ENCODE measurements at regions not wholly inside any gene's neighbourhood (a gene's known extent, or its start where the extent isn't known, plus 50 kb on each side); places are given as distances from the start of the nearest gene placed in this dataset.

GRCh38 chr3:154987846-154988245 lies 92.3 kb upstream of the MME start:
- no peaks in the 10 kb centered on the region for H3K27me3 ChIP-seq
- DNase-seq (no peak), ATAC-seq (no peak)
- H3K27ac ChIP-seq: no peak overlapping the region
- peaks cover 0 to 11% (median 0%) of the 10 kb centered on the region in 11 donors for H3K9me3 ChIP-seq
- intact Hi-C loops (cut with DNase I): no loop called here
- H3K4me3 ChIP-seq: no peak overlapping the region
- 53 to 59% methylated on average over 1 of the region's 1 CpG for WGBS, 2 donors
- H3K4me1 ChIP-seq: no peaks in the 10 kb centered on the region
- no peaks in the 10 kb centered on the region for H3K36me3 ChIP-seq
- TF ChIP-seq CTCF (IDR thresholded peaks at IDR 0.05): no peak

DNA sequence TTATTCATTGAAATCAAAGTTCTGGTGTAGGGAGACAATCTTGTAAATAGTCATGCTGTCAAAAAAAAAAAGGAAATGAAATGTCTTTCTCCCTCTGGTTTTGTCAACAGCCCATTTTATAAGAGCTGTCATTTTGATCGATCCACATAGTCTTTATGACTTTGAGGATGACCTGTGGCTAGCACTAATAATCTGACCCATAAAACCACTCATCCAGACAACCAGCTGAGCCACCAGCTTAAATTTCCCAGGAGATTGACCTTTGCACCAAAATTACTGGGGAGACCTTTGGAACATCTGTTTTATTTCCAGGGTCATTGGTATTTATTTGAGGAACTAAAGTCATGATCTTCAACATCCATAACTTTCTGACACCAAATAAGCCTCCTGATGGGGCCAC lies 98.5 kb upstream of the MME start:
- H3K9me3 ChIP-seq: peaks cover 0 to 11% (median 0%) of the 10 kb centered on the region in 11 donors
- no peaks in the 10 kb centered on the region for H3K27me3 ChIP-seq
- peaks cover 0 to 3% (median 0%) of the 10 kb centered on the region in 9 donors for H3K4me1 ChIP-seq
- H3K4me3 ChIP-seq: no peak overlapping the region
- no peak overlapping the region for H3K27ac ChIP-seq
- no peak for TF ChIP-seq CTCF (IDR thresholded peaks at IDR 0.05)
- WGBS, 2 donors: 74 to 95% methylated on average over 1 of the region's 1 CpG
- no peaks in the 10 kb centered on the region for H3K36me3 ChIP-seq
- ATAC-seq (no peak), DNase-seq (no peak)
- intact Hi-C loops (cut with DNase I): no loop called here

- no peak overlapping the region for H3K27ac ChIP-seq
- no peak overlapping the region for H3K4me3 ChIP-seq
- DNase-seq: no peak
- no peak for ATAC-seq
- H3K4me1 ChIP-seq: peaks cover 0 to 3% (median 0%) of the 10 kb centered on the region in 9 donors
- H3K9me3 ChIP-seq: peaks cover 0 to 10% (median 0%) of the 10 kb centered on the region in 11 donors
- no peaks in the 10 kb centered on the region for H3K36me3 ChIP-seq
- intact Hi-C loops (cut with DNase I): no loop called here
- H3K27me3 ChIP-seq: no peaks in the 10 kb centered on the region
- no peak for TF ChIP-seq CTCF (IDR thresholded peaks at IDR 0.05)
Measured at GRCh38 chr3:154981201-154981600, 98.9 kb upstream of the MME start.

- TF ChIP-seq CTCF (IDR thresholded peaks at IDR 0.05): no peak
- ATAC-seq (no peak), DNase-seq (no peak)
- Histone ChIP-seq H3K4me1 (peaks cover 0 to 3% (median 0%) of the 10 kb centered on the region in 9 donors), H3K27ac (no peak overlapping the region), H3K36me3 (no peaks in the 10 kb centered on the region), H3K4me3 (no peak overlapping the region), H3K27me3 (no peaks in the 10 kb centered on the region), H3K9me3 (no peaks in the 10 kb centered on the region)
- intact Hi-C loops (cut with DNase I): no loop called here
- 86 to 87% methylated on average over 5 of the region's 5 CpGs for WGBS, 2 donors
Measured at GRCh38 chr3:154979331-154979730, 100.8 kb upstream of the MME start.
